Keratinocyte (primary cell): ENCODE measurements at regions not wholly inside any gene's neighbourhood (a gene's known extent, or its start where the extent isn't known, plus 50 kb on each side); places are given as distances from the start of the nearest gene placed in this dataset.

ENCODE experiments used
- DNase-seq: peaks from one replicate; pipeline ENCODE4 v3.0.0-alpha.2; 2011; ENCODE audit warnings: low read depth, missing footprints, low spot score
- FAIRE-seq: peaks from 2 replicates; lab custom pipeline; 2011; peaks lifted over from hg19 to GRCh38; lab: Jason Lieb, UNC
- H2AFZ ChIP-seq: 2 replicates; pipeline ENCODE4 v1.6.0; 2012; ENCODE audit warnings: low read length, control low read depth, inconsistent platforms; ENCODE audit not compliant: control insufficient read depth
- H3K27ac ChIP-seq: 2 replicates; pipeline ENCODE4 v1.5.1; 2011; ENCODE audit warnings: low read length; ENCODE audit not compliant: control insufficient read depth, insufficient read depth
- H3K27me3 ChIP-seq: 3 replicates; pipeline ENCODE4 v1.6.0; 2011; ENCODE audit warnings: low read length; ENCODE audit not compliant: control insufficient read depth, insufficient read depth; ENCODE audit errors: extremely low read depth
- H3K36me3 ChIP-seq, 2 experiments: 2 replicates in 1 of 2; 3 replicates in 1 of 2; pipeline ENCODE4 v1.5.1; 2011; ENCODE audit warnings: low read length in 2 of 2, mild to moderate bottlenecking in 1 of 2; ENCODE audit not compliant: control insufficient read depth in 2 of 2, insufficient read depth in 2 of 2; ENCODE audit errors: extremely low read depth in 1 of 2
- H3K4me1 ChIP-seq: 3 replicates; pipeline ENCODE4 v1.5.1; 2011; ENCODE audit warnings: low read length; ENCODE audit not compliant: control insufficient read depth, insufficient read depth; ENCODE audit errors: extremely low read depth
- H3K4me2 ChIP-seq: 3 replicates; pipeline ENCODE4 v1.6.0; 2011; ENCODE audit warnings: low read depth, low read length; ENCODE audit not compliant: control insufficient read depth, insufficient read depth; ENCODE audit errors: extremely low read depth
- H3K4me3 ChIP-seq, 3 experiments: fragments of 200-600 bp in 1 of 3; sonication (generic) in 1 of 3; 2 replicates in 2 of 3; 3 replicates in 1 of 3; pipeline ENCODE4 v1.5.1; 2011 to 2016; ENCODE audit warnings: low read length in 3 of 3, mild to moderate bottlenecking in 3 of 3, control low read depth in 2 of 3, inconsistent platforms in 1 of 3, low read depth in 1 of 3, mixed read lengths in 1 of 3, mixed run types in 1 of 3, moderate library complexity in 1 of 3; ENCODE audit not compliant: control insufficient read depth in 2 of 3, insufficient read depth in 2 of 3; ENCODE audit errors: extremely low read depth in 1 of 3
- H3K79me2 ChIP-seq: 2 replicates; pipeline ENCODE4 v1.6.0; 2012; ENCODE audit warnings: low read length; ENCODE audit not compliant: control insufficient read depth, insufficient read depth
- H3K9ac ChIP-seq: 3 replicates; pipeline ENCODE4 v1.6.0; 2011; ENCODE audit warnings: low read length; ENCODE audit not compliant: control insufficient read depth, insufficient read depth; ENCODE audit errors: extremely low read depth
- H3K9me1 ChIP-seq: 3 replicates; pipeline ENCODE4 v1.6.0; 2011; ENCODE audit warnings: low read length; ENCODE audit not compliant: control insufficient read depth, insufficient read depth; ENCODE audit errors: extremely low read depth
- H3K9me3 ChIP-seq: 2 replicates; pipeline ENCODE4 v1.5.1; 2012; ENCODE audit warnings: low read depth, low read length; ENCODE audit not compliant: control insufficient read depth
- H4K20me1 ChIP-seq: 3 replicates; pipeline ENCODE4 v1.6.0; 2011; ENCODE audit warnings: low read length; ENCODE audit not compliant: control insufficient read depth, insufficient read depth; ENCODE audit errors: extremely low read depth
- CTCF ChIP-seq, 3 experiments: IDR thresholded peaks in 1 of 3; conservative IDR thresholded peaks in 1 of 3; optimal IDR thresholded peaks in 1 of 3; 2 replicates in 2 of 3; 3 replicates in 1 of 3; pipeline versions ENCODE3 to v1.5.1; 2011; ENCODE audit warnings: low read length in 3 of 3, mild to moderate bottlenecking in 3 of 3, moderate library complexity in 2 of 3, control low read depth in 1 of 3, inconsistent platforms in 1 of 3; ENCODE audit not compliant: insufficient read depth in 2 of 3; ENCODE audit errors: extremely low read depth in 1 of 3
- EZH2 ChIP-seq: IDR thresholded peaks from one replicate; pipeline ENCODE4 v1.6.1; 2012; ENCODE audit warnings: inconsistent platforms, mild to moderate bottlenecking, low read length, moderate library complexity
- dilution Hi-C: fragments of 300-500 bp; cut with MboI; formaldehyde crosslinking; loops from one replicate; pipeline ENCODE4 v1.7.0; 2020; ENCODE audit warnings: low sequenced_read_pairs; ENCODE audit not compliant: extremely low pct_ligation_motif_present

DNA sequence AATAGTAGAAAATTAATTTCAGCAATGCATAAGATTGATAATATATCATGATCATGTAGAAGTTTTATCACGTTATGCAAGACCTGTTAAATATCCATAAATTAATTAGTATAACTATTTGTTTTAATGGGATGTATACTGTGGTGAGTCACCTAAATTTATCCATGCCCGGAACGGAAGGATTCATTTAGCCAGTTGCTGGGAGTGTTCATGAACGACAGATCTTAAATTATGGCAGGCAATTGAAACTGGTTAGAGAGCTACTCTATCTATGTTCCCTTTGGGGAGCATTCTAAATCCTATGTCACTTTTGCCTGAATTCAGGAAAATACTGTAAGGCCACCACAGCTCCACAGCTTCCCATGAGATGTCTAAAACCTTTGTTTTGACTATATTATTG is 1950.5 kb upstream of the AGA start:
- Histone ChIP-seq H3K4me1 (no peaks in the 10 kb centered on the region), H3K27me3 (no peaks in the 10 kb centered on the region), H3K9me1 (no peaks in the 10 kb centered on the region), H2AFZ (no peak overlapping the region), H3K27ac (no peak overlapping the region), H4K20me1 (no peaks in the 10 kb centered on the region), H3K4me2 (no peak overlapping the region), H3K9ac (no peak overlapping the region), H3K4me3 (no peak overlapping the region), H3K36me3 (no peaks in the 10 kb centered on the region), H3K79me2 (no peaks in the 10 kb centered on the region), H3K9me3 (no peaks in the 10 kb centered on the region)
- DNase-seq, result no peak
- FAIRE-seq, result no peak
- dilution Hi-C loops, result no loop called here
- TF ChIP-seq EZH2, result no peak
- no peak for TF ChIP-seq CTCF (optimal IDR thresholded peaks at IDR 0.05 in 1 of 3, IDR thresholded peaks at IDR 0.05 in 1 of 3, conservative IDR thresholded peaks at IDR 0.05 in 1 of 3; ENCODE audit: extremely low read depth in 1 of 3, insufficient read depth in 2 of 3, low read length in 3 of 3)

- no peaks in the 10 kb centered on the region for H3K4me1 ChIP-seq
Measured at GRCh38 chr4:179398414-179398813, 1956.2 kb upstream of the AGA start.

More at GRCh38 chr4:179398414-179398813, 1956.2 kb upstream of the AGA start:
- DNase-seq, result no peak
- Histone ChIP-seq H3K36me3 (no peaks in the 10 kb centered on the region), H3K9ac (no peak overlapping the region), H4K20me1 (no peaks in the 10 kb centered on the region), H3K4me3 (no peak overlapping the region), H3K79me2 (no peaks in the 10 kb centered on the region), H3K27ac (no peak overlapping the region), H3K27me3 (no peaks in the 10 kb centered on the region), H2AFZ (no peak overlapping the region), H3K9me1 (no peaks in the 10 kb centered on the region), H3K9me3 (no peaks in the 10 kb centered on the region), H3K4me2 (no peak overlapping the region)
- dilution Hi-C loops, result no loop called here
- TF ChIP-seq CTCF (optimal IDR thresholded peaks at IDR 0.05 in 1 of 3, IDR thresholded peaks at IDR 0.05 in 1 of 3, conservative IDR thresholded peaks at IDR 0.05 in 1 of 3; ENCODE audit: extremely low read depth in 1 of 3, insufficient read depth in 2 of 3, low read length in 3 of 3) (no peak), EZH2 (no peak)
- FAIRE-seq, result no peak
